GM12878 (cell line): ENCODE measurements at regions not wholly inside any gene's neighbourhood (a gene's known extent, or its start where the extent isn't known, plus 50 kb on each side); places are given as distances from the start of the nearest gene placed in this dataset.

ENCODE experiments used
- ATAC-seq: fragments of 200-7000 bp; cut with Tn5 transposase; 3 replicates; pipeline ENCODE4 v1.9.1; 2020; ENCODE audit warnings: mild to moderate bottlenecking, moderate library complexity
- BruUV-seq: library from RNA; stranded (reverse); fragments of 400-500 nt; replicated peaks from 2 replicates; lab custom pipeline; 2021; lab: Mats Ljungman, UMichigan
- CTCF ChIA-PET: fragments of 300-600 bp; sonication (Branson Sonifier 250); formaldehyde crosslinking; extraction: SDS; loops from one replicate; lab custom pipeline; 2021; ENCODE audit warnings: inconsistent platforms; lab: Yijun Ruan, JAX
- POLR2A ChIA-PET: fragments of 350-600 bp; formaldehyde crosslinking; extraction: SDS; loops from one replicate; lab custom pipeline; 2021; ENCODE audit warnings: inconsistent platforms; lab: Charles Lee
- RAD21 ChIA-PET: fragments of 300-600 bp; sonication (Branson Sonifier 250); formaldehyde crosslinking; loops from one replicate; lab custom pipeline; 2023; ENCODE audit warnings: antibody characterized with exemption; ENCODE audit not compliant: unreplicated experiment; lab: Charles Lee
- SMC1A ChIA-PET: fragments of 300-600 bp; sonication (Branson Sonifier 250); formaldehyde crosslinking; loops from one replicate; lab custom pipeline; 2023; ENCODE audit not compliant: unreplicated experiment, uncharacterized antibody; lab: Charles Lee
- DNase-seq: peaks from one replicate; pipeline ENCODE4 v3.0.0-alpha.2; 2011; ENCODE audit warnings: low read depth, low spot score
- FAIRE-seq: peaks from 3 replicates; lab custom pipeline; 2011; peaks lifted over from hg19 to GRCh38; lab: Jason Lieb, UNC
- H2AFZ ChIP-seq: 2 replicates; pipeline ENCODE4 v1.6.0; 2011; ENCODE audit warnings: low read depth, low read length, control low read depth; ENCODE audit not compliant: control insufficient read depth
- H3K27ac ChIP-seq: 2 replicates; pipeline ENCODE4 v1.5.1; 2011; ENCODE audit warnings: control low read depth; ENCODE audit not compliant: control insufficient read depth, insufficient read depth
- H3K27me3 ChIP-seq, 2 experiments: replicated peaks in 1 of 2; 2 replicates each; pipeline versions ENCODE4 v1.6.0 to v1.6.1; 2011; ENCODE audit warnings: low read length in 1 of 2; ENCODE audit not compliant: control insufficient read depth in 2 of 2, insufficient read depth in 2 of 2
- H3K36me3 ChIP-seq, 2 experiments: 2 replicates each; pipeline ENCODE4 v1.5.1; 2011; ENCODE audit warnings: low read length in 1 of 2; ENCODE audit not compliant: control insufficient read depth in 2 of 2, insufficient read depth in 2 of 2
- H3K4me1 ChIP-seq: 2 replicates; pipeline ENCODE4 v1.6.1; 2011; ENCODE audit warnings: mild to moderate bottlenecking, low read length, moderate library complexity, mixed read lengths; ENCODE audit not compliant: control insufficient read depth, insufficient read depth
- H3K4me2 ChIP-seq: 2 replicates; pipeline ENCODE4 v1.6.0; 2011; ENCODE audit warnings: control low read depth; ENCODE audit not compliant: control insufficient read depth, insufficient read depth
- H3K4me3 ChIP-seq: fragments of 200-600 bp; sonication (generic); 2 replicates; pipeline ENCODE4 v1.5.1; 2016
- H3K79me2 ChIP-seq: 2 replicates; pipeline ENCODE4 v1.6.0; 2011; ENCODE audit warnings: low read length; ENCODE audit not compliant: control insufficient read depth, insufficient read depth
- H3K9ac ChIP-seq: 2 replicates; pipeline ENCODE4 v1.8.0; 2011; ENCODE audit warnings: low read length, control low read depth, mixed read lengths; ENCODE audit not compliant: control insufficient read depth, insufficient read depth
- H3K9me3 ChIP-seq: replicated peaks from 3 replicates; pipeline ENCODE4 v1.5.1; 2011; ENCODE audit warnings: mild to moderate bottlenecking, low read length; ENCODE audit not compliant: control insufficient read depth, insufficient read depth
- H4K20me1 ChIP-seq: 2 replicates; pipeline ENCODE4 v1.6.0; 2011; ENCODE audit not compliant: control insufficient read depth, insufficient read depth
- ASH2L ChIP-seq: fragments of 300-600, 200-600 bp; sonication (generic); IDR thresholded peaks from 2 replicates; pipeline ENCODE4 v1.6.1; 2017; ENCODE audit warnings: low read depth, mild to moderate bottlenecking, borderline replicate concordance
- IKZF1 ChIP-seq: fragments of 450-650 bp; conservative IDR thresholded peaks from 2 replicates; pipeline ENCODE4 v1.6.1; 2017; ENCODE audit warnings: antibody characterized with exemption, mild to moderate bottlenecking
- JUNB ChIP-seq: IDR thresholded peaks from 2 replicates; pipeline ENCODE4 v1.6.1; 2016; ENCODE audit warnings: antibody characterized with exemption, mild to moderate bottlenecking
- KDM1A ChIP-seq: fragments of 200-600 bp; sonication (generic); IDR thresholded peaks from 2 replicates; pipeline ENCODE4 v1.6.1; 2016; ENCODE audit warnings: borderline replicate concordance
- KLF5 ChIP-seq: fragments of 450-650 bp; IDR thresholded peaks from 2 replicates; pipeline ENCODE4 v1.6.1; 2014; ENCODE audit warnings: mild to moderate bottlenecking; ENCODE audit not compliant: partially characterized antibody
- MTA3 ChIP-seq: IDR thresholded peaks from 2 replicates; pipeline ENCODE4 v1.6.1; 2012; ENCODE audit warnings: low read length, inconsistent platforms, borderline replicate concordance
- NFXL1 ChIP-seq: fragments of 450-650 bp; IDR thresholded peaks from 2 replicates; pipeline ENCODE4 v1.6.1; 2017; ENCODE audit warnings: antibody characterized with exemption, mild to moderate bottlenecking, borderline replicate concordance
- PAX5 ChIP-seq: IDR thresholded peaks from 2 replicates; pipeline ENCODE4 v1.6.1; 2011; ENCODE audit warnings: low read depth, low read length, borderline replicate concordance
- SIN3A ChIP-seq: IDR thresholded peaks from 2 replicates; pipeline ENCODE4 v1.6.1; 2012; ENCODE audit warnings: low read depth, low read length, improper control_type of control experiment
- TBL1XR1 ChIP-seq: IDR thresholded peaks from 2 replicates; pipeline ENCODE4 v1.6.1; 2012; ENCODE audit warnings: low read depth, low read length, improper control_type of control experiment
- ZSCAN29 ChIP-seq: fragments of 450-650 bp; IDR thresholded peaks from 2 replicates; pipeline ENCODE4 v1.6.1; 2017; ENCODE audit warnings: mild to moderate bottlenecking, moderate library complexity
- WGBS: methylation state at CpG from one replicate; pipeline ENCODE4 v1.1.6; 2016; ENCODE audit warnings: low lambda C conversion rate; ENCODE audit not compliant: insufficient replicate concordance, insufficient coverage; ENCODE audit errors: missing lambda C conversion rate; 5-methylcytosine and 5-hydroxymethylcytosine counted together
- in situ Hi-C: fragments of 300-500 bp; cut with MboI; formaldehyde crosslinking; loops from 9 replicates; pipeline ENCODE4 v1.14.3; 2018; ENCODE audit warnings: mixed read lengths
- intact Hi-C: fragments of 100-400 bp; cut with micrococcal nuclease; formaldehyde crosslinking; loops from one replicate; pipeline ENCODE4 v1.14.2; 2022; ENCODE audit not compliant: unreplicated experiment
- TF ChIP-seq, protein P1 (sequence below): IDR thresholded peaks from 2 replicates; pipeline ENCODE4 v1.6.1; 2012; ENCODE audit warnings: improper control_type of control experiment, low read depth, low read length; ENCODE audit not compliant: insufficient replicate concordance
- TF ChIP-seq, protein P2 (sequence below): fragments of 450-650 bp; IDR thresholded peaks from 2 replicates; pipeline ENCODE4 v1.6.1; 2018; ENCODE audit warnings: mild to moderate bottlenecking, low read depth, moderate library complexity; ENCODE audit not compliant: partially characterized antibody
- TF ChIP-seq, protein P3 (sequence below): fragments of 450-650 bp; IDR thresholded peaks from 2 replicates; pipeline ENCODE4 v1.6.1; 2014; ENCODE audit warnings: mild to moderate bottlenecking
- TF ChIP-seq, protein P4 (sequence below): IDR thresholded peaks from 2 replicates; pipeline ENCODE4 v1.6.1; 2011; ENCODE audit warnings: low read depth, mild to moderate bottlenecking, low read length, moderate library complexity, borderline replicate concordance; ENCODE audit errors: extremely low read depth

DNA sequence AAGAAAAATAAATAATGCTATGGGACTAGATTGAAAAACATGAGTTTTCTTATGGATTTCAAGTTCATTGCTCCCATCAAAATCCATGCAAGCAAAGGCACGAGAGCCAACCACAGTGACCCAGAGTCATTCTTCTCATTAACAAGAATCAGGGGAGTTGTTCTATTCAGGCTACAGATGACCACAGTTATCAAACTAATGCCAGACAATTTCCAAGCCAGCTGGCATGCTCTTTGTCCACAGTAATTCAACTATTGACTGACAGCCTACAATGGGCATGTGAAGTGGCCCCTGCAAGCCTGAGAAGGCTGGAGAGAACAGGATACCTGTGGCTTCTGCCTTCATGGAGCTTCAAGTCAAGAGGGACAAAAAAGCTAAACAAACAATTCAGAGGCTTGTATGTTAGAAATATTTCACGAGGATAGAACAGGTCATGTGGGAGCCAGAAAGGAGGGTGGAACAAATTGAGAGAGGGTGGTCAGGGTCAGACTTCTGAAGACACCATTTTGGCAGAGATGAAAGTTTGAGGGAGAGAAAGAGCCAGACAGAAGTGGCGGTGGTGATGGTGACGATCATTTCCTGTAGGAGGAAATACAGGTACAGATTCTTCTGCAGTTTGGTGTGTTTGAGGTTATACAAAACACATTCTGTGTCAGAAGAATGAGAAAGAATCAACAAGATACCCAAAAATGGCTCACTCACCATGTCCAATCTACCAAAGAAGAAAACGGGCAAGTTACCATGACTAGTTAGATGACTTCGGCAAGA lies 732.4 kb downstream of the RNF144A start:
- FAIRE-seq: no peak
- peaks cover 2% of the 10 kb centered on the region; the same call in 1 of the 3 replicates for H3K9me3 ChIP-seq
- CTCF ChIA-PET: interaction anchor here (0.5 to 1.3 kb wide), 2 partner anchors 22 to 229 kb away, joined by 3 to 5 read pairs; no protein-coding TSS in a partner anchor

More for the DNA sequence above, 732.4 kb downstream of the RNF144A start:
- ATAC-seq: no peak
- Histone ChIP-seq H3K4me3 (no peak overlapping the region), H3K4me2 (no peak overlapping the region), H3K36me3 (no peaks in the 10 kb centered on the region), H3K9ac (no peak overlapping the region), H4K20me1 (no peaks in the 10 kb centered on the region), H3K27me3 (no peaks in the 10 kb centered on the region), H3K4me1 (no peaks in the 10 kb centered on the region), H2AFZ (no peak overlapping the region), H3K27ac (no peak overlapping the region), H3K79me2 (no peaks in the 10 kb centered on the region)
- ChIA-PET RAD21 (no interaction called here), POLR2A (interaction anchor here (0.6 kb wide), 1 partner anchor 1161 kb away, joined by 3 read pairs; no protein-coding TSS in a partner anchor), SMC1A (interaction anchor here (1.5 to 1.8 kb wide), 2 partner anchors 10 to 20 kb away, joined by 3 to 5 read pairs; no protein-coding TSS in a partner anchor)
- no TSS peak for BruUV-seq
- in situ Hi-C loops: no loop called here
- WGBS: 28% methylated on average over 6 of the region's 6 CpGs
- no peak for DNase-seq
- intact Hi-C loops: no loop called here
- TF ChIP-seq NFXL1 (no peak), JUNB (no peak), KDM1A (no peak), SIN3A (no peak), PAX5 (no peak), IKZF1 (no peak), MTA3 (no peak), ZSCAN29 (no peak), TBL1XR1 (no peak), KLF5 (no peak), ASH2L (no peak)
- TF ChIP-seq, protein P1, sequence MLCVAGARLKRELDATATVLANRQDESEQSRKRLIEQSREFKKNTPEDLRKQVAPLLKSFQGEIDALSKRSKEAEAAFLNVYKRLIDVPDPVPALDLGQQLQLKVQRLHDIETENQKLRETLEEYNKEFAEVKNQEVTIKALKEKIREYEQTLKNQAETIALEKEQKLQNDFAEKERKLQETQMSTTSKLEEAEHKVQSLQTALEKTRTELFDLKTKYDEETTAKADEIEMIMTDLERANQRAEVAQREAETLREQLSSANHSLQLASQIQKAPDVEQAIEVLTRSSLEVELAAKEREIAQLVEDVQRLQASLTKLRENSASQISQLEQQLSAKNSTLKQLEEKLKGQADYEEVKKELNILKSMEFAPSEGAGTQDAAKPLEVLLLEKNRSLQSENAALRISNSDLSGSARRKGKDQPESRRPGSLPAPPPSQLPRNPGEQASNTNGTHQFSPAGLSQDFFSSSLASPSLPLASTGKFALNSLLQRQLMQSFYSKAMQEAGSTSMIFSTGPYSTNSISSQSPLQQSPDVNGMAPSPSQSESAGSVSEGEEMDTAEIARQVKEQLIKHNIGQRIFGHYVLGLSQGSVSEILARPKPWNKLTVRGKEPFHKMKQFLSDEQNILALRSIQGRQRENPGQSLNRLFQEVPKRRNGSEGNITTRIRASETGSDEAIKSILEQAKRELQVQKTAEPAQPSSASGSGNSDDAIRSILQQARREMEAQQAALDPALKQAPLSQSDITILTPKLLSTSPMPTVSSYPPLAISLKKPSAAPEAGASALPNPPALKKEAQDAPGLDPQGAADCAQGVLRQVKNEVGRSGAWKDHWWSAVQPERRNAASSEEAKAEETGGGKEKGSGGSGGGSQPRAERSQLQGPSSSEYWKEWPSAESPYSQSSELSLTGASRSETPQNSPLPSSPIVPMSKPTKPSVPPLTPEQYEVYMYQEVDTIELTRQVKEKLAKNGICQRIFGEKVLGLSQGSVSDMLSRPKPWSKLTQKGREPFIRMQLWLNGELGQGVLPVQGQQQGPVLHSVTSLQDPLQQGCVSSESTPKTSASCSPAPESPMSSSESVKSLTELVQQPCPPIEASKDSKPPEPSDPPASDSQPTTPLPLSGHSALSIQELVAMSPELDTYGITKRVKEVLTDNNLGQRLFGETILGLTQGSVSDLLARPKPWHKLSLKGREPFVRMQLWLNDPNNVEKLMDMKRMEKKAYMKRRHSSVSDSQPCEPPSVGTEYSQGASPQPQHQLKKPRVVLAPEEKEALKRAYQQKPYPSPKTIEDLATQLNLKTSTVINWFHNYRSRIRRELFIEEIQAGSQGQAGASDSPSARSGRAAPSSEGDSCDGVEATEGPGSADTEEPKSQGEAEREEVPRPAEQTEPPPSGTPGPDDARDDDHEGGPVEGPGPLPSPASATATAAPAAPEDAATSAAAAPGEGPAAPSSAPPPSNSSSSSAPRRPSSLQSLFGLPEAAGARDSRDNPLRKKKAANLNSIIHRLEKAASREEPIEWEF: no peak
- TF ChIP-seq, protein P2, sequence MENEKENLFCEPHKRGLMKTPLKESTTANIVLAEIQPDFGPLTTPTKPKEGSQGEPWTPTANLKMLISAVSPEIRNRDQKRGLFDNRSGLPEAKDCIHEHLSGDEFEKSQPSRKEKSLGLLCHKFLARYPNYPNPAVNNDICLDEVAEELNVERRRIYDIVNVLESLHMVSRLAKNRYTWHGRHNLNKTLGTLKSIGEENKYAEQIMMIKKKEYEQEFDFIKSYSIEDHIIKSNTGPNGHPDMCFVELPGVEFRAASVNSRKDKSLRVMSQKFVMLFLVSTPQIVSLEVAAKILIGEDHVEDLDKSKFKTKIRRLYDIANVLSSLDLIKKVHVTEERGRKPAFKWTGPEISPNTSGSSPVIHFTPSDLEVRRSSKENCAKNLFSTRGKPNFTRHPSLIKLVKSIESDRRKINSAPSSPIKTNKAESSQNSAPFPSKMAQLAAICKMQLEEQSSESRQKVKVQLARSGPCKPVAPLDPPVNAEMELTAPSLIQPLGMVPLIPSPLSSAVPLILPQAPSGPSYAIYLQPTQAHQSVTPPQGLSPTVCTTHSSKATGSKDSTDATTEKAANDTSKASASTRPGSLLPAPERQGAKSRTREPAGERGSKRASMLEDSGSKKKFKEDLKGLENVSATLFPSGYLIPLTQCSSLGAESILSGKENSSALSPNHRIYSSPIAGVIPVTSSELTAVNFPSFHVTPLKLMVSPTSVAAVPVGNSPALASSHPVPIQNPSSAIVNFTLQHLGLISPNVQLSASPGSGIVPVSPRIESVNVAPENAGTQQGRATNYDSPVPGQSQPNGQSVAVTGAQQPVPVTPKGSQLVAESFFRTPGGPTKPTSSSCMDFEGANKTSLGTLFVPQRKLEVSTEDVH: no peak
- TF ChIP-seq, protein P3, sequence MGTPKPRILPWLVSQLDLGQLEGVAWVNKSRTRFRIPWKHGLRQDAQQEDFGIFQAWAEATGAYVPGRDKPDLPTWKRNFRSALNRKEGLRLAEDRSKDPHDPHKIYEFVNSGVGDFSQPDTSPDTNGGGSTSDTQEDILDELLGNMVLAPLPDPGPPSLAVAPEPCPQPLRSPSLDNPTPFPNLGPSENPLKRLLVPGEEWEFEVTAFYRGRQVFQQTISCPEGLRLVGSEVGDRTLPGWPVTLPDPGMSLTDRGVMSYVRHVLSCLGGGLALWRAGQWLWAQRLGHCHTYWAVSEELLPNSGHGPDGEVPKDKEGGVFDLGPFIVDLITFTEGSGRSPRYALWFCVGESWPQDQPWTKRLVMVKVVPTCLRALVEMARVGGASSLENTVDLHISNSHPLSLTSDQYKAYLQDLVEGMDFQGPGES: no peak
- TF ChIP-seq, protein P4, sequence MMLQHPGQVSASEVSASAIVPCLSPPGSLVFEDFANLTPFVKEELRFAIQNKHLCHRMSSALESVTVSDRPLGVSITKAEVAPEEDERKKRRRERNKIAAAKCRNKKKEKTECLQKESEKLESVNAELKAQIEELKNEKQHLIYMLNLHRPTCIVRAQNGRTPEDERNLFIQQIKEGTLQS: no peak
